ENCODE measurements at regions not wholly inside any gene's neighbourhood (a gene's known extent, or its start where the extent isn't known, plus 50 kb on each side); places are given as distances from the start of the nearest gene placed in this dataset.

DNA sequence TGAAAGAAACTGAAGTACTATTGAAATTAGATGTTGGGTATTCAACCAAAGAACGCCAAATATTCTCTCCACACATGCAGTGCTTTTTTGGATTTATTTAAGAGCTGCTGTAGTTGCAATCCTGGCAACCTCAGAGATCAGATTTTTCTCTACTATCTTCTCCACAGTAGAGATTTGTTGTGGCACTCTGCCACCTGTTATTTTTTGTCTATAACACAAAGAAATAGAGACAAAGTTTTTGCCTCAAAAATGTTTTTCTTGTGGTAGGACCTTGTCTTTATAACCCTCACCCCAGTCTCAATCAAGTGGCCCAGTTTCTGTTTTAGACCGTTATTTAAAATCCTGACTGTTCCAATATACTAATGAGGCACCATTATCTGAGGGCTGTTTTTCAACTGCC is 79.4 kb downstream of the SCG2 start:
- H3K4me1 ChIP-seq (ENCODE audit: insufficient read depth, low read length), result peaks cover 4% of the 10 kb centered on the region
- no peaks in the 10 kb centered on the region for H3K27me3 ChIP-seq (ENCODE audit: insufficient read depth, low read length)
- no peak overlapping the region for H3K4me3 ChIP-seq (ENCODE audit: low read length)
- H3K9me3 ChIP-seq (ENCODE audit: low read length), result no peaks in the 10 kb centered on the region
- no peak overlapping the region for H2AFZ ChIP-seq (ENCODE audit: low read depth, low read length)
- no peaks in the 10 kb centered on the region for H3K36me3 ChIP-seq (ENCODE audit: insufficient read depth, low read length)

DNA sequence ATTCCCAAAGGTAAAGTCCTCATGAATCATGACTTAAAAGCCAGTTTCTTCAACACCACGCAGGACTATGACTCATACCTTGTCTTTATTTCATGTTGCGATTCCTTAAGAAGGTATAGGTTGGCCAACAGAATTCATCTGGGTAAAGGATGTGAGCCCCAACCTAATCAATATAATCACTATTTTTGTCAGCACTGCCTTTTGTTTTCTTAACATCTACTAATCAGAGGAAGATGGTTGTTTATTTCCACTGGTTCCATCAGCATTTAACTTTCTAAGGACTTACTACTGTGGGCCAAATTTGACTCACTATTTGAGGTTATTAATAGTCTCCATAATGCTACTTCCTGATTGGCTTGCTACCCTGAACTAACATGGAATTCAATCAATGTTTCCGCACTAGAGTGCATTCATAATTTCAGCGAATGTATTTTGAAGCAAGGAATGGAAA is 78.6 kb downstream of the SCG2 start:
- Histone ChIP-seq H3K36me3 (ENCODE audit: insufficient read depth, low read length) (no peaks in the 10 kb centered on the region), H3K27me3 (ENCODE audit: insufficient read depth, low read length) (no peaks in the 10 kb centered on the region), H2AFZ (ENCODE audit: low read depth, low read length) (no peak overlapping the region), H3K4me3 (ENCODE audit: low read length) (no peak overlapping the region), H3K9me3 (ENCODE audit: low read length) (no peaks in the 10 kb centered on the region), H3K4me1 (ENCODE audit: insufficient read depth, low read length) (peaks cover 4% of the 10 kb centered on the region)

DNA sequence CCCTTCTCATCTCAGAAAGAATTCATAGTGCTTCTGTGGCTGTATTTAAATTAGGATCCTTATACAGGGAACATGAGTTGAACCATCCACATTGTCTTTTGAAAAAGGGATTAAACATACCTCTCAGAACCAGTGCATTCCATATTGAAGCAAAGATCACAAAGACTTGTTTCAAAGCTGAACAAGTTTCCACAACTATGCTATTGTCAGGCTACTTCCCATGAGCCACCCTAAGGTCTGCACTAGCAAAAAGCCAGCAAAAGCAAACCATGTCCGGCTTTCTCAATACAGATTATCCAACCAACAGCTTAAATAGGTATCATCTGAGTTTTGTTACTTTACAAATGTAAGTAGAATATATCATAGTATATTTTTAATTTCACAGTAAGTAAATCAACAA is 78.1 kb downstream of the SCG2 start:
- H3K4me1 ChIP-seq (ENCODE audit: insufficient read depth, low read length), result peaks cover 4% of the 10 kb centered on the region
- no peak overlapping the region for H2AFZ ChIP-seq (ENCODE audit: low read depth, low read length)
- no peaks in the 10 kb centered on the region for H3K36me3 ChIP-seq (ENCODE audit: insufficient read depth, low read length)
- H3K4me3 ChIP-seq (ENCODE audit: low read length), result no peak overlapping the region
- no peaks in the 10 kb centered on the region for H3K27me3 ChIP-seq (ENCODE audit: insufficient read depth, low read length)
- no peaks in the 10 kb centered on the region for H3K9me3 ChIP-seq (ENCODE audit: low read length)

DNA sequence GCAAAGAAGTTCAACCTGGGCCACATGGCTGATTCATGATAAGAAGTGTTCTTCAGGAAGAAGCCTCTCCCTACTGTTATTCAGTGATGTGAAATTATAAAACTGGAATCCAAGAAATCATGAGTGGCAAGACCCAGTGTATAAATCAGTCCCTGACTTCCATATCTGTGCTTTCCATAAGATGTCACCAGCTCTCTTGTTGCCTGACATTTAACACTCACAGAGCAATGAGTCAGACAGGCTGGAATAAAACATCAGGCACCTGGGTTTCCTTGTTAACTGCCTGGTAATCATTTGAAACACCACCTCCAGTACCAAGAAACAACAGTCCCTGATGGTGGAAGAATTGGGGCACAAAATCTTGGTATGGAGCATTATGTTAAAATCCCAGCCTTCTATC is 76.1 kb downstream of the SCG2 start:
- Histone ChIP-seq H3K27me3 (ENCODE audit: insufficient read depth, low read length) (no peaks in the 10 kb centered on the region), H2AFZ (ENCODE audit: low read depth, low read length) (no peak overlapping the region), H3K4me3 (ENCODE audit: low read length) (no peak overlapping the region), H3K4me1 (ENCODE audit: insufficient read depth, low read length) (peaks cover 4% of the 10 kb centered on the region), H3K9me3 (ENCODE audit: low read length) (no peaks in the 10 kb centered on the region), H3K36me3 (ENCODE audit: insufficient read depth, low read length) (no peaks in the 10 kb centered on the region)

DNA sequence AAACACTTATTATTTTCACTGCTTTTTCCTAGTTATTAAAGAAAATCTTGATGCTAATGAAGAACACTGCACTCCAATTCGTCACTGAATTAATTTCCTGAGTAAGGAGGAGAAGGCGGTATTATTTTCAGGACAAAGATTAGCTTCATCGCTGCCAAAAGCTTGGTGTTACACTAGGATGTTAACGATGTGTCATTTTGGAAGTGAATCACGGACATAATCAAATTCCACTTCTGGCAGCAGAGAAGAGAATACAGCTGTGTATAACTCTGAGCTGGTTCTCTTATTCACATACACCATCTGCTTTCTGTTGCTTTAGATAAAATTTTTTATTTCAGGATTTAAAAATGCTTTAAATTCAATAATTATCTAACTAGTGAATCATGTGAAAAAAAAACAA is 74.1 kb downstream of the SCG2 start:
- H2AFZ ChIP-seq (ENCODE audit: low read depth, low read length), result no peak overlapping the region
- no peak overlapping the region for H3K4me3 ChIP-seq (ENCODE audit: low read length)
- H3K9me3 ChIP-seq (ENCODE audit: low read length), result no peaks in the 10 kb centered on the region
- H3K27me3 ChIP-seq (ENCODE audit: insufficient read depth, low read length), result no peaks in the 10 kb centered on the region
- no peaks in the 10 kb centered on the region for H3K36me3 ChIP-seq (ENCODE audit: insufficient read depth, low read length)
- H3K4me1 ChIP-seq (ENCODE audit: insufficient read depth, low read length), result no peaks in the 10 kb centered on the region

DNA sequence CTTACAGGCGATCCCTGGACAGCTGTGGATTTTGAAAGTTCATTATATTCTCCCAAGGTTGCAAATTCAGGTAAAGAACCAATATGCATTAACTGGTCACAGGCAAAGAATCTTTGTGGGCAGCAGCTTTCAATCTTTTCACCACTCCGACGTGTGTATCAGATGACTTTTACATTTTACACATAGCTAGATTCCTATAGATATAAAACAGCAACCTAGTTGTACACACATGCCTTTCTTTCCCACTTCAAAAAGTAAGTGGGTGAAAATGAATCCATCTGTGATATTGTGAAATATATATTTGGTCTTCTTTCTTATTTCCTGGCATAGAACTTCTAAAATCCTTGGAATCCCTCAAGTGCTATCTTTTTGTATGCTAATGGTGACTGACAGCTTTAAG is 72.5 kb downstream of the SCG2 start:
- H2AFZ ChIP-seq (ENCODE audit: low read depth, low read length), result no peak overlapping the region
- no peaks in the 10 kb centered on the region for H3K4me1 ChIP-seq (ENCODE audit: insufficient read depth, low read length)
- no peaks in the 10 kb centered on the region for H3K9me3 ChIP-seq (ENCODE audit: low read length)
- no peaks in the 10 kb centered on the region for H3K27me3 ChIP-seq (ENCODE audit: insufficient read depth, low read length)
- no peak overlapping the region for H3K4me3 ChIP-seq (ENCODE audit: low read length)
- no peaks in the 10 kb centered on the region for H3K36me3 ChIP-seq (ENCODE audit: insufficient read depth, low read length)

DNA sequence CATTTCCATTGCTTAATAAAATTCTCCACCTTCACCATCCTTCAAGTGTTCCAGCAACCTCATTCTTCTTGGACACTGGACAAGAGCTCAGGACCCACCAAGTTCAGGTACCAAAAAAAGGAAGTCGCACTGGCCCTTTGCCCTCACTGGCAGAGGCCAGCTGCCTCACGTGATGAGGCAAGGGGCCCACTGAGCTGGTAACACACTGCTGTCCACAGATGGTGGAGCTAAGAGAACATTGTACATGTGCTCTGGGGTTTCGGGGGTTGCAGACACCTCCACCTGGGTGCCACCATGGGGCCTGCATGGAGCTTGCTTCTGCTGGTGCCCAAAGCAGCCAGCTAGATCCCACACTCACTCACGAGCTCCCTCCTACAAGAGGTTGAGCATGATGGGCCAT is 71.3 kb downstream of the SCG2 start:
- Histone ChIP-seq H3K36me3 (ENCODE audit: insufficient read depth, low read length) (no peaks in the 10 kb centered on the region), H2AFZ (ENCODE audit: low read depth, low read length) (no peak overlapping the region), H3K4me3 (ENCODE audit: low read length) (no peak overlapping the region), H3K4me1 (ENCODE audit: insufficient read depth, low read length) (no peaks in the 10 kb centered on the region), H3K9me3 (ENCODE audit: low read length) (no peaks in the 10 kb centered on the region), H3K27me3 (ENCODE audit: insufficient read depth, low read length) (no peaks in the 10 kb centered on the region)

DNA sequence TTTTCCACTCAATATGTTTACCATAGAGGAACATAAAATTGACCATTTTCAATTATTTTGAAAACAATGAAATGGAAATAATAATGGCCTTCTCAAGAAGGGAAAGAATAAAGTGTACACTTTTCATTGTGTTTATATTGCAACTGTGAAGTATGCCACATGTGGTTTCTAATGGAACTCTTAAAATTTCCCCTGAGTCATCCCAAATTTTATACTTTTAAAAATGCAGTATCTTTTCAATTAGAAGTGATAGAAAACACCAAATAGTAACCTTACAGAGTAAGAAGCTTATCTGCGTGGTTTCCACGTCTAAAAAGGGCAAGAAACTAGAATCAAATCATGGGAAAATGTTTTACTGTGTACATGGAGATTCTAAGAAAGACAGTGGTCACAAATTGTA is 70.0 kb downstream of the SCG2 start:
- Histone ChIP-seq H3K4me1 (ENCODE audit: insufficient read depth, low read length) (no peaks in the 10 kb centered on the region), H3K9me3 (ENCODE audit: low read length) (no peaks in the 10 kb centered on the region), H3K4me3 (ENCODE audit: low read length) (no peak overlapping the region), H3K27me3 (ENCODE audit: insufficient read depth, low read length) (no peaks in the 10 kb centered on the region), H2AFZ (ENCODE audit: low read depth, low read length) (no peak overlapping the region), H3K36me3 (ENCODE audit: insufficient read depth, low read length) (no peaks in the 10 kb centered on the region)

DNA sequence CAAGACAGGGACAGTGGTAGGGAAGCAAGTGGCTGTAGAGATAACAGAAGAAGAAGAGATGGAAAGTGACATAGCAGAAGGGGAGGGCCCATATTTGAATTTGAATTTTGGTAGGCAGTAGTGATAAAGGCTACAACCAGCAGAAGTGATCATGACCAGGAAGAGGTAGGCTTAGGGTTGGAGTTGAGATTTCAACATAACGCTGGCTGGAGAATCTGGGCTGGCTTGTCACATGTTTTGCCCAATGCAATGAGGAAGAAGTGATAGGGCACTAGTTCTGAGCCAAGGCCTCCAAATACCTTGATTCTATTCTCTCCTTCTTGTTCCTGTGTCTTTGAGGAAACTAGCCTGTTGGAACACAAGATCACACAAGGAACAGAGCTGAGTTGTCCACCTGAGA is 69.4 kb downstream of the SCG2 start:
- Histone ChIP-seq H3K36me3 (ENCODE audit: insufficient read depth, low read length) (no peaks in the 10 kb centered on the region), H3K9me3 (ENCODE audit: low read length) (no peaks in the 10 kb centered on the region), H2AFZ (ENCODE audit: low read depth, low read length) (no peak overlapping the region), H3K4me3 (ENCODE audit: low read length) (no peak overlapping the region), H3K4me1 (ENCODE audit: insufficient read depth, low read length) (peaks cover 2% of the 10 kb centered on the region), H3K27me3 (ENCODE audit: insufficient read depth, low read length) (no peaks in the 10 kb centered on the region)

DNA sequence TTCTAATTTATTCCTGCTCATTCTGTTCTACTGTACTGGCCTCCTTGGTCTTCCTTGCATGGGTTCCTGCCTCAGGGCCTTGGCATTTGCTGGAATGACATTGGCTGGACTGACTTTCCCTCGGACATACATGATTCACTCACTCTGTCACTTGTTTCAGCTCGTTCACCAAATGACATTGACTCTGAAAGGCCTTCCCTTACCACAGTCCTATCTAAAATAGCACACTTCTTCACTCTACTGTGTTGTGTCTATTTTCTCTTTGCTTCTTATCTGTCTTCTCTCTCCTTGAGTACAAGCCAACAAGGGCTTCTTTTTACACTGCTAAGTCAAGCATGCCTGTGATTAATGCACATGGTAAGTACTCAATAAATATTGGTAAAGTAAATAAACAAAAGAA is 65.6 kb downstream of the SCG2 start:
- Histone ChIP-seq H3K36me3 (ENCODE audit: insufficient read depth, low read length) (no peaks in the 10 kb centered on the region), H3K4me1 (ENCODE audit: insufficient read depth, low read length) (peaks cover 18% of the 10 kb centered on the region), H3K9me3 (ENCODE audit: low read length) (no peaks in the 10 kb centered on the region), H3K4me3 (ENCODE audit: low read length) (no peak overlapping the region), H3K27me3 (ENCODE audit: insufficient read depth, low read length) (no peaks in the 10 kb centered on the region), H2AFZ (ENCODE audit: low read depth, low read length) (no peak overlapping the region)

DNA sequence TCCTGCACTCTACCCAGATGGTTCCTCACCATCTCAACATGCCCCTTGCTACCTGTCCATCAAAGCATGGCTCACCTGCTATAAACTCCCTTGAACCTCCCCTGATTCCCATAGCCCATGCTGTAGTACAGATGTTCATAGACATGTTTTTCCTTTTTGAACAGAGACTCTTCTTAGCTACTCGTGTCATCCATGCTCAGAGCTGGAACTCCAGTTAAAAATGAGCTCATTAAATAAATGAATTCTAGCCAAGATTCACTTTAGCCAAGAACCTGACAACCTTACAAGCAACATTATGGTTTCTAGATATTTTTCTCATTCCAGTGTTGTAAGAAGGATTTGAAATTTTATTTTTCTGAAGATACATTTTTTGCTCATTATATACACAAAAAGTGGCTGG is 65.0 kb downstream of the SCG2 start:
- Histone ChIP-seq H3K36me3 (ENCODE audit: insufficient read depth, low read length) (no peaks in the 10 kb centered on the region), H3K27me3 (ENCODE audit: insufficient read depth, low read length) (no peaks in the 10 kb centered on the region), H2AFZ (ENCODE audit: low read depth, low read length) (no peak overlapping the region), H3K9me3 (ENCODE audit: low read length) (no peaks in the 10 kb centered on the region), H3K4me1 (ENCODE audit: insufficient read depth, low read length) (peaks cover 18% of the 10 kb centered on the region), H3K4me3 (ENCODE audit: low read length) (no peak overlapping the region)

DNA sequence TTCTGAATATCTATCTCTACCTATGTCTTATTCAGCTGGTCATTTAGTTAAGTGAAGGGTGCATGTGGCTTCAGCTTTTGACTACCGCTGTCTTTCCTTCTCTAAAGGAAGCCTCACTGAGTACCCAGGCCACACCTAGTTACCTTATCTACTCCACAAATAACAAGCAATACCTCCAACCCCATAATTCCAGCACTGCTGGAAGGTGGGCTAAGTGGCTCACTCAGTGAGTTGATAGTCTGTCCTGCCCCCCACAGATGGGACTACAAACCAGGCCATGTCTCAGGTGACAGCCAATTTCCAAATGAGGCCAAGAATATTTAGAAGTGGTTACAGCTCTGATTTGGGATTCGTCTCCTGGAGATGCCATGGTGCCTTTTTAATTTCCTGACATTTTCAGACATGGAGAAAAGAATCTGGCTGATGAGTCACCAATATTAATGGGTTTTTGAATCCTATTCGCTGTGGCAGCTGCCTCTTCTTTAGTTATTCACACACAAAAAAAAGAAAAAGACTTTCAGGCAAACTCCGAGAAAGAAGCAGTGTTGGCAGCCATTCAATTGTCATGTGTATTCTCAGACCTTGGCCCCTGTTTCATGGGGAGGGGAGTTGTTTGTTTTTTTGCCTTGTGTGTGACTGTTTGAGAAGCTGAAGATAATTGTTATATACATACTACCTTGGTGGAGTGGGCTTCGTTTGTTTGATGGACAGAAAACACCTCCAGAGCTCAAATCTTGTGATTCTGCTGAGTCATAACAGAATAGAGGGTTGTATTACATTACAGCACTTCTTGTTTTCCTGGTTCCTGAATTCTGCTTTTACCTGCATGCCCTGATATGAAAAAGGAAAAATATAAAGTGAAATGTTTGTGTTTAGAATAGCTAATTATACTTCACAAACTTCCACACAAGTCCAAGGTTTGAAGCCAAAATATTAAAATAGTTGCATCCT is 64.2 kb downstream of the SCG2 start:
- Histone ChIP-seq H3K9me3 (ENCODE audit: low read length) (no peaks in the 10 kb centered on the region), H3K4me3 (ENCODE audit: low read length) (no peak overlapping the region), H2AFZ (ENCODE audit: low read depth, low read length) (peak overlapping the region; percentile 4), H3K27me3 (ENCODE audit: insufficient read depth, low read length) (no peaks in the 10 kb centered on the region), H3K36me3 (ENCODE audit: insufficient read depth, low read length) (no peaks in the 10 kb centered on the region), H3K4me1 (ENCODE audit: insufficient read depth, low read length) (peaks cover 18% of the 10 kb centered on the region)

DNA sequence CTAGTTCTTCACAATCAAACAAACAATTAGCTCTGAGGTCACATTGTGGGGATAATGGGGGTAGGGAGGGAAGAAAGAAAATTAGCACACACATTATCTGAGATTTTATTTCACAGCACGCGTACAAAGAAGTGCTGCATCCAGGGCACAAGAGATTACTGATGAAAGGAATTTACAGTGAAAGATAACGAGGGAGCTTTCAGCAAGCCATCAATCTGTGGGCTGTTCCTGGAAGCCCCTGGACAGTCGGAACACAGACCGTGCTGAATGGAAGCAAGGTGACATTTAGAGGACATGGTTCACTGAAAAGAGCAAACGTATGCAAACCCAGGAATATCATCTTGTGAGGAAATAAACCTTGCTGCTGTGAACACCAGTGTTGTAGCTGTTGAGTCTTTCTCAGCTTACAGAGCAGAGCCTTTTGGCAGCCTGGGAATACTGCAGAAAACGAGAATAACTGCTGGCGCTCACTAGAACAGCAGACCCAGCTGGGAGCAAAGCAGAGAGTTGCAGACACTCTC is 63.2 kb downstream of the SCG2 start:
- Histone ChIP-seq H3K4me1 (ENCODE audit: insufficient read depth, low read length) (peaks cover 18% of the 10 kb centered on the region), H3K36me3 (ENCODE audit: insufficient read depth, low read length) (no peaks in the 10 kb centered on the region), H3K4me3 (ENCODE audit: low read length) (no peak overlapping the region)

More for the DNA sequence above, 63.2 kb downstream of the SCG2 start:
- peak overlapping the region; percentile 4 for H2AFZ ChIP-seq (ENCODE audit: low read depth, low read length)
- H3K27me3 ChIP-seq (ENCODE audit: insufficient read depth, low read length), result no peaks in the 10 kb centered on the region
- no peaks in the 10 kb centered on the region for H3K9me3 ChIP-seq (ENCODE audit: low read length)
